GM12874 (cell line): ENCODE measurements at regions not wholly inside any gene's neighbourhood (a gene's known extent, or its start where the extent isn't known, plus 50 kb on each side); places are given as distances from the start of the nearest gene placed in this dataset.

ENCODE experiments used
- TF ChIP-seq, protein P1 (sequence below): IDR thresholded peaks from 2 replicates; pipeline ENCODE4 v1.5.1; 2011; ENCODE audit warnings: low read depth, mild to moderate bottlenecking, control low read depth, low read length, moderate library complexity; ENCODE audit not compliant: insufficient read depth

DNA sequence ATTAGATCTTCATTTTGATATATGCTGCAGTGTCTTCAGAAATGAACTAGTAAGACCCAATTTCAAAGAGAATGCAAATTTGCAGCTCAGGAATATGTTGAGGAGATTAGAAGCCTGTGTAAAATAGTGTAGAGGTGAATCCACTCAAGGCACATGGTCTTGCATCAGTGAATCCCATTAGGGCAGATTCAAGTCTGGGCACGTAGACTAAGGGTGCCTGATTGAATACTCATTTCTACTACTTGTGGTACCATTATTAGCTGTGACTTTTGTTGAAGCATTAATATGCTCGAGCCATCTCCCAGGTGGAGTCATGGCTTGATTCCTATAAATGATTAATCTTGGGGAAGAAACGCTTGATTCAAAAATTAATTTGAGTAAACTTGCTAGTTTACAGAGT is 129.4 kb downstream of the AKAP11 start:
- TF ChIP-seq, protein P1, sequence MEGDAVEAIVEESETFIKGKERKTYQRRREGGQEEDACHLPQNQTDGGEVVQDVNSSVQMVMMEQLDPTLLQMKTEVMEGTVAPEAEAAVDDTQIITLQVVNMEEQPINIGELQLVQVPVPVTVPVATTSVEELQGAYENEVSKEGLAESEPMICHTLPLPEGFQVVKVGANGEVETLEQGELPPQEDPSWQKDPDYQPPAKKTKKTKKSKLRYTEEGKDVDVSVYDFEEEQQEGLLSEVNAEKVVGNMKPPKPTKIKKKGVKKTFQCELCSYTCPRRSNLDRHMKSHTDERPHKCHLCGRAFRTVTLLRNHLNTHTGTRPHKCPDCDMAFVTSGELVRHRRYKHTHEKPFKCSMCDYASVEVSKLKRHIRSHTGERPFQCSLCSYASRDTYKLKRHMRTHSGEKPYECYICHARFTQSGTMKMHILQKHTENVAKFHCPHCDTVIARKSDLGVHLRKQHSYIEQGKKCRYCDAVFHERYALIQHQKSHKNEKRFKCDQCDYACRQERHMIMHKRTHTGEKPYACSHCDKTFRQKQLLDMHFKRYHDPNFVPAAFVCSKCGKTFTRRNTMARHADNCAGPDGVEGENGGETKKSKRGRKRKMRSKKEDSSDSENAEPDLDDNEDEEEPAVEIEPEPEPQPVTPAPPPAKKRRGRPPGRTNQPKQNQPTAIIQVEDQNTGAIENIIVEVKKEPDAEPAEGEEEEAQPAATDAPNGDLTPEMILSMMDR, result no peak

DNA sequence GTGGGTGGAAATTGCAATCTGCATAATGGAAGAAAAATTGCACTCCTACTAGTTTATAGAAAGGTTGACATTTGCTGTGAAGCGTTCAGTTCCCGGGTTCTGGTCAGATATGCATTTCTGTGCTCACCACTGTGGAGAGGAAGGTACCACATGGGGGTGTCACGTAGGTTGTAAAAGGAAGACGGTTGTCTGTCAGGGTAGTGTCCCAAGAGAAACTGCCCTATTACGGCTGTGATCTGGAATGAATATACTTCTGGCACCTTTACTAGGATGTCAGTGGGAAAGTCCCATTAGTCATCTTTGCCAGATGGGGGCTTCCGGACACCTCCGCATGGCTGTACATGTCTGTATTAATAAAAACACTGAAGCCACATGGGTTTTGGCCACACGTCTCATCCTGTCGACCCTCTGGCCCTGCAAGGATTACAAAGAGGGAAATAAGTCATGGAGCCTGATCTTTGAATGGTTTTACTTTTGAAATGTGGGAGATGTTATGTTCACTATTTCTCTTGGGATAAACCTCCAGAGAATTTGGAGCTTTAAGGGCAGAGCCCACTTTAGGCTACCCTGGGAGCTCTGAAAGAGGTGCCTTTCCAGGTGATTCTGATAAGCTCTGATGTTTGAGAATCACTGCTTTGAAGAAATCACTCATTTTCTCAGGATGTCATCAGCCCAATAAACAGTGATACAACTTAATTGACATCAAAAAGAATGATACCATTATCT is 133.9 kb downstream of the AKAP11 start:
- TF ChIP-seq, protein P1, result no peak

- TF ChIP-seq, protein P1, result no peak
Observed at GRCh38 chr13:42409075-42409474, 137.1 kb downstream of the AKAP11 start.

- TF ChIP-seq, protein P1, result no peak
Observed at GRCh38 chr13:42409551-42409950, 137.6 kb downstream of the AKAP11 start.

GRCh38 chr13:42412812-42413483 is 141.0 kb downstream of the AKAP11 start:
- TF ChIP-seq, protein P1, result no peak

DNA sequence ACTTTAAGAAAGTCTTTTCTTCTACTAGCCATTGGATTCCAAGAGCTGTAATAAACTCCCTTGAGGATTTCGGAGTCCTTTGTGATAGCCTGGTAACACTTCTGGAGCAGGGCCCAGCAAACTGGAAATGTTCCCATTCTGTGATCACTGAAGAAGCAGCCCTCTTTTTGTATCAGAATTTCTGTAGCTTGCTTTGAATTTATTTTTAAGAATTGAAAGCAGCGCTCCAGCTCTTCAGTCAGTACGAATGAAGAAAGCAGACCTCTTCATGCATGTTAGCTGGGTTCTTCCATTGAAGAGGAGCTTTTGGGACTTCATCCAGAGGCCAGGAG is 141.5 kb downstream of the AKAP11 start:
- TF ChIP-seq, protein P1, result no peak

DNA sequence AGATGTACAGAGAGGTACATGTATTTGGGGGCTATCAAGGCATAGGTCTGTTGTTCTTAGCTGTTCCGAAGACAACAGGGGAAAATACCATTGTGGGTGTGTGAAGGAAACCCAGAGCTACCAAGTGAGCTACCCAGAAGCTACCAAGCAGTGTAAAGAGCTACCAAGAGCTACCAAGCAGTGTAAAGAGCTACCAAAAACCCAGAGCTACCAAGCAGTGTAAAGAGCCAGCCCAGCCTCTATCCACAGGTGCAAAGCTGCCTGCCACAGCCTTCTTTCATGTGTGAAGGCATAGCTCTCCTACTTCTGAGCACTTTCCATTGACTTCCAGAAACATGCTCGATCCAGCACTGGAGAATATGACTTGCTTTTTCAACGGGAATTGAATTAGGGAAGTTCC is 145.7 kb downstream of the AKAP11 start:
- TF ChIP-seq, protein P1, result no peak
